ENCODE measurements at regions not wholly inside any gene's neighbourhood (a gene's known extent, or its start where the extent isn't known, plus 50 kb on each side); places are given as distances from the start of the nearest gene placed in this dataset.
"Not testable (repeated sequence)": the region's sequence is repeated elsewhere in the genome, so short reads cannot be mapped to it uniquely, and the experiment has no call there.

- intact Hi-C loops (cut with DNase I): no loop called here
- H3K36me3 ChIP-seq: no peaks in the 10 kb centered on the region
- peaks cover 0 to 8% (median 0%) of the 10 kb centered on the region in 3 donors for H3K9me3 ChIP-seq
- H3K27me3 ChIP-seq: no peaks in the 10 kb centered on the region
- TF ChIP-seq CTCF (IDR thresholded peaks at IDR 0.05): no peak
- no peaks in the 10 kb centered on the region for H3K4me1 ChIP-seq
- no peak overlapping the region for H3K27ac ChIP-seq
- no peak overlapping the region for H3K4me3 ChIP-seq
- no peak for DNase-seq
- WGBS, 2 donors: 82 to 87% methylated on average over 35 of the region's 37 CpGs
Observed at GRCh38 chrX:555725-556666, 74.6 kb upstream of the SHOX start.

GRCh38 chrX:557601-558000 lies 73.0 kb upstream of the SHOX start:
- WGBS, 2 donors: 90 to 96% methylated on average over 9 to 14 of the region's 21 CpGs
- H3K4me1 ChIP-seq; H3K9me3 ChIP-seq; H3K36me3 ChIP-seq; DNase-seq; intact Hi-C loops (cut with DNase I); H3K4me3 ChIP-seq; H3K27me3 ChIP-seq; H3K27ac ChIP-seq: not testable (repeated sequence)

- H3K36me3 ChIP-seq; H3K27ac ChIP-seq; H3K4me1 ChIP-seq; intact Hi-C loops (cut with DNase I); H3K27me3 ChIP-seq; H3K4me3 ChIP-seq; DNase-seq; H3K9me3 ChIP-seq: not testable (repeated sequence)
- WGBS, 2 donors: 90 to 92% methylated on average over 10 of the region's 10 CpGs
Observed at GRCh38 chrX:559282-559681, 71.3 kb upstream of the SHOX start.

- peaks cover 0 to 18% (median 0%) of the 10 kb centered on the region in 3 donors for H3K9me3 ChIP-seq
Observed at GRCh38 chrX:567891-568290, 62.7 kb upstream of the SHOX start.

GRCh38 chrX:568311-568710 lies 62.3 kb upstream of the SHOX start:
- H3K36me3 ChIP-seq: no peaks in the 10 kb centered on the region
- no peak overlapping the region for H3K27ac ChIP-seq
- peaks cover 0 to 18% (median 0%) of the 10 kb centered on the region in 3 donors for H3K9me3 ChIP-seq
- intact Hi-C loops (cut with DNase I): no loop called here
- no peaks in the 10 kb centered on the region for H3K27me3 ChIP-seq
- H3K4me1 ChIP-seq: no peaks in the 10 kb centered on the region
- TF ChIP-seq POLR2A (IDR thresholded peaks at IDR 0.05) (no peak), CTCF (IDR thresholded peaks at IDR 0.05) (no peak)
- no peak for DNase-seq
- WGBS, 2 donors: 77 to 100% methylated on average over 1 of the region's 1 CpG
- no peak overlapping the region for H3K4me3 ChIP-seq

More at GRCh38 chrX:567891-568290, 62.7 kb upstream of the SHOX start:
- intact Hi-C loops (cut with DNase I): no loop called here
- WGBS, 2 donors: 74 to 78% methylated on average over 6 to 8 of the region's 8 CpGs
- H3K27me3 ChIP-seq: no peaks in the 10 kb centered on the region
- H3K4me1 ChIP-seq: no peaks in the 10 kb centered on the region
- no peak overlapping the region for H3K27ac ChIP-seq
- TF ChIP-seq CTCF (IDR thresholded peaks at IDR 0.05) (no peak), POLR2A (IDR thresholded peaks at IDR 0.05) (no peak)
- DNase-seq: no peak
- no peak overlapping the region for H3K4me3 ChIP-seq
- no peaks in the 10 kb centered on the region for H3K36me3 ChIP-seq

- DNase-seq: no peak
- 74 to 77% methylated on average over 10 to 12 of the region's 12 CpGs for WGBS, 2 donors
- Histone ChIP-seq H3K4me3 (no peak overlapping the region), H3K36me3 (no peaks in the 10 kb centered on the region), H3K9me3 (peaks cover 0 to 5% (median 0%) of the 10 kb centered on the region in 3 donors), H3K27ac (no peak overlapping the region), H3K27me3 (no peaks in the 10 kb centered on the region), H3K4me1 (no peaks in the 10 kb centered on the region)
- TF ChIP-seq POLR2A (IDR thresholded peaks at IDR 0.05) (no peak), CTCF (IDR thresholded peaks at IDR 0.05) (no peak)
- intact Hi-C loops (cut with DNase I): no loop called here
Observed at GRCh38 chrX:572538-573124, 58.0 kb upstream of the SHOX start.

Data from esophagus squamous epithelium (tissue), 5 donors.